ENCODE measurements at regions not wholly inside any gene's neighbourhood (a gene's known extent, or its start where the extent isn't known, plus 50 kb on each side); places are given as distances from the start of the nearest gene placed in this dataset.

DNA sequence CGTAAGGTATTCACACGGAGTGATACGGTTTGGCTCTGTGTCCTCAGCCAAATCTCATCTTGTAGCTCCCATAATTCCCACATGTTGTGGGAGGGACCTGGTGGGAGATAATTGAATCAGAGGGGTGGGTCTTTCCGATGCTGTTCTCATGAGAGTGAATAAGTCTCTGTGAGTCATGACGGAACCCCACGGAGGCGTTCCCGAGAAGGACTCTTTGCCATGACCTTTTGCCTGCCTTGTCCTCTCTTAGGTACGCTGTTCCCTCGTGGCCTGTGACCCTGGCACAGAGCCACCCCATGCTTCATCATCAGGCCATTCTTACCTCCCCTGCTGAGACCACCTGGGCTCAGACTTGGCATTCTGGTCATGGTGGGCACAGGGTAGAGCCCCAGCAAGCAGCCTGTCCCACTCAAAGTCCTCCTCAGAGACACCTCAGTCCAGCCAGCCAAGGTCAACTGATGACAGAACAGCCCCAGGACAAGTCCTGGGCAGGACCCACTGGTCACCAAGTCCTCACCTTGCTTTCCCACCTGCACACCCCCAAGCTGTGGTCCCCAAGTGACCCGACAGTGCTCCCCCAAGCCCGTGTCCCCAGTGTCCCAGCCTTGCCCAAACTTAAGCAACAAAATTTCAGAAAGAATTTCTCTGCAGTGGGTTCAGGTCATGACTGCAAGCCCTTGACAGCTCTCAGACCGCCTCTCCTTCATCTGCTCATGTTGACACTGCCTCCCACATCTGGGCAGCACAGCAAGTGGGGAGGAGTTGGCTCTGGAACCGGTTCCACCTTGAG, 158.4 kb downstream of the ACTL8 start:
- TF ChIP-seq, protein P1, sequence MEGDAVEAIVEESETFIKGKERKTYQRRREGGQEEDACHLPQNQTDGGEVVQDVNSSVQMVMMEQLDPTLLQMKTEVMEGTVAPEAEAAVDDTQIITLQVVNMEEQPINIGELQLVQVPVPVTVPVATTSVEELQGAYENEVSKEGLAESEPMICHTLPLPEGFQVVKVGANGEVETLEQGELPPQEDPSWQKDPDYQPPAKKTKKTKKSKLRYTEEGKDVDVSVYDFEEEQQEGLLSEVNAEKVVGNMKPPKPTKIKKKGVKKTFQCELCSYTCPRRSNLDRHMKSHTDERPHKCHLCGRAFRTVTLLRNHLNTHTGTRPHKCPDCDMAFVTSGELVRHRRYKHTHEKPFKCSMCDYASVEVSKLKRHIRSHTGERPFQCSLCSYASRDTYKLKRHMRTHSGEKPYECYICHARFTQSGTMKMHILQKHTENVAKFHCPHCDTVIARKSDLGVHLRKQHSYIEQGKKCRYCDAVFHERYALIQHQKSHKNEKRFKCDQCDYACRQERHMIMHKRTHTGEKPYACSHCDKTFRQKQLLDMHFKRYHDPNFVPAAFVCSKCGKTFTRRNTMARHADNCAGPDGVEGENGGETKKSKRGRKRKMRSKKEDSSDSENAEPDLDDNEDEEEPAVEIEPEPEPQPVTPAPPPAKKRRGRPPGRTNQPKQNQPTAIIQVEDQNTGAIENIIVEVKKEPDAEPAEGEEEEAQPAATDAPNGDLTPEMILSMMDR (IDR thresholded peaks at IDR 0.05) = no peak
- DNase-seq (ENCODE audit: low spot score) = no peak
- H3K27ac ChIP-seq = no peak overlapping the region
- no peak overlapping the region for H3K4me3 ChIP-seq

DNA sequence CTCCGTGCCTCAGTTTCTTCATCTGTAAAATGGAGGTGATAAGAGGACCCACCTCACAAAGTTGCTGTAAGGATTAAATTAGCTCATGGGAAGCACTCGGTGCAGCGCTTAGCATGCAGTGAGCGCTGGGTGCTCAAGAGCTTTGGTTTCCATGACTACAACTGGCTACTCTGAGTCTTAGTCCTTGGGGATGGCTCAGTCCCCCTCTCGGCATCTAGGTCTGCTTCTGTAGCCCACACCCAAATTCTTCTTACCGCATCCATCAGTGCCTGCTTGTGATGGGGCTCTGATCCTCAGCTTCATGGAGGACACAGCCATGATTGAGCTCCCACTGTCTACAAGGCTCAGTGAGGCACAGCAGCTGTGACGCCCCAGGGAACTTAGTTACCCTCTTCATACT, 159.0 kb downstream of the ACTL8 start:
- TF ChIP-seq, protein P1 (IDR thresholded peaks at IDR 0.05) = no peak
- no peak for DNase-seq (ENCODE audit: low spot score)
- H3K4me3 ChIP-seq = no peak overlapping the region
- H3K27ac ChIP-seq = no peak overlapping the region

DNA sequence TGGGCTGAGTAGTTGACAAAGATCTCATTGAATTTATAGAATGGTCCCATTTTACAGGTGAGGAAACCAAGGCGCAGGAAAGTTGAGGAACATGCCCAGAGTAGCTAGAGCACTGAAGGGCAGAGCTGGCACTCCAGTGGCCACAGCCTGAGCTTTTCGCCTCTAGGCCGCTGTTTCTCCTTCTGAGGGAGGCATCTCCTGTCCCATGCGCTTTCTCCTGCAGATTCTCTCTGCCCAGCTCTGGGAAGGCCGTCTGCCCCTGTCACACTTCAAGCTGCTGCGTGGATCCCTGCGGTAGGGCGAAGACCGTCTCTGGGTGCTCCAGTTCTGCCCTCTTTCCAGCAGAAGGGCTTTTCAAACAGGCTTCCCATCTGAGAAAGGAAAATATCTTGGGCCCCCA, 159.9 kb downstream of the ACTL8 start:
- DNase-seq (ENCODE audit: low spot score) = no peak
- TF ChIP-seq, protein P1 (IDR thresholded peaks at IDR 0.05) = no peak
- Histone ChIP-seq H3K27ac (no peak overlapping the region), H3K4me3 (no peak overlapping the region)

DNA sequence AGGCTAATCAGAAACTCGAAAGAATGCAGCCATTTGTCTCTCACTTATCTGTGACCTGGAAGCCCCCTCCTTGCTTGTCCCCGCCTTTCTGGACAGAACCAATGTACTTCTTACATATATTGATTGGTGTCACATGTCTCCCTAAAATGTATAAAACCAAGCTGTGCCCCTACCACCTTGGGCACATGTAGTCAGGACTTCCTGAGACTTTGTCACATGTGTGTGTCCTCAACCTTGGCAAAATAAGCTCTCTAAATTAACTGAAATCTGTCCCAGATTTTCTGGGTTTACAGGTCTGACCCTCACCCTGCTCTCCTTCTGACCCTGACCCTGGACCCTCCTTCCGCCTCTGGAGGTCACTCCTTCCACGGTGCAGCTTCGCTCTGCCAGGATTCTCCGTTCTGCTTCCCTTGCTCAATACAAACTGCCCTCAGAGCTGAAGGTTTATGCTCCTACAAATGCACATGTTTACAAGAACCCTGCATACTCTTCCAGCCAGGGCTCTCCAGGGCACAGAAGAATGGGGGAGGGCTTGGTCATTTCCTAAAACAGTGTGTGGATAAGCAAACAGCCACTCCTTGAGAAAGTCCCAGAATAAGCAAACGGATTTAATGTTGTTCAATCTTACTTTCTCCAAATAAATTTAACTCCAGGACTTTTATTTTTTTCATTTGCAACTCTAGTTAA, 160.5 kb downstream of the ACTL8 start:
- TF ChIP-seq, protein P1 (IDR thresholded peaks at IDR 0.05) = no peak
- Histone ChIP-seq H3K27ac (no peak overlapping the region), H3K4me3 (no peak overlapping the region)
- no peak for DNase-seq (ENCODE audit: low spot score)

DNA sequence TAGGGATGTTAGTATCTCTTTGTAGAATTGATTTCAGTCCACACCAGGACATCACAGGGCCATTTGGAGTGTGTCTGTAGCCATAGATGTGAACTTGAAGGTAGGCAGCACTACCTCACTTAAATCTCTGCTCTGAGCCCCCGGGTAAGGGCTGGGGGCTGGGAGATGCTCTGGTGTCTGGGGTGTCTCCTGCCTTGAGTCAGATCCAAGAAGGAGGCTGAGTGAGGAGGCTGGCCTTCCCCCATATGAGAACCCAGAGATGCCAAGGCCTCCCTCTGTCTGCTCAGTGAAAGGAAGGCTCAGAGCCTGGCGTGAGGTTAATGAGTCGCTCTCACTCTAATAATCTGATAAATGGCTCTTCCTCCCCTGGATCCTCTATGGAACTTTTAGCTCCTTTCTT, 161.6 kb downstream of the ACTL8 start:
- TF ChIP-seq, protein P1 (IDR thresholded peaks at IDR 0.05) = no peak
- no peak for DNase-seq (ENCODE audit: low spot score)
- H3K4me3 ChIP-seq = no peak overlapping the region
- no peak overlapping the region for H3K27ac ChIP-seq

DNA sequence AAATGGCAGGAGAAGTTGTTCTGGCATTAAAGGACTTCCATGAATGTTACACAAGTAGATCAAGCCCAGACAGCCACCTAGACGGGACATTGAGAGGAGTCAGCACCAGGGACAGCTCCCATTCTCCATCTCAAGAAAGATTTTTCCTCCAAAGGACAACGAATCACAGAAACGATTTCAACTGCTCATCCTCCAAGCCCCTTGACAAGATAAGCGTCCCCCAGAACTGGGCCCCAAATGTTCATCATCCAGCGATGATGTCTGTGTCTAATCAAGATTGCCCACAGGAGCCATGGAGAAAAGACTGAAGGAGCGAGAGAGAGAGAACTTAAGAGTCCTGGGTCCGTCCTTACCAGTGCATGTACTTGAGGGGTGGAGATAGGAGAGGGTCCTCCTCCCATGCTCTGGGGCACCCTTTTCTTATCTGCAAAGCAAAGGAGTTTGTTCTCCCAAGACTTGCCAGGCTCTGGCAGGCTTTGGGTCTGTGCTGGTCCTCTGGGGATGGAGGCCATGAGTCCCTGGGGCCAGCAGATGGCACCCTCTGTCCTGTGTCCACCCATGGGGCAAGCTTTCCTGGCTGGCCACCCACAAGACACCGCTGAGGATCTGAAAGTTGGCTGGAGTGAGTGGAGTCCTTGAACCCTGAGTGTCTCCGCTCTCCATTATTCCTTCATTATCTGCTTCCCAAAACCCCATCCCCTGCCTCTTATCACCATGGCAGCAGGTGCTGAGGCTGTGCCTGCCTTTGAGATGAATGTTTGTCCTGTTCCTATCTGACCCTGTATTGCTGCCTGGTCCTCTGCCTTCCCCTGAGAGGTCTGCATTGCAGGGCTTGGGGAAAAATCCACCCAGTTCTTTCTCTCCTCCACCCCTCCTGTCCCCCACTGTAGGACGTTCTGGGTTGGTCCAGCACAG, 164.6 kb downstream of the ACTL8 start:
- DNase-seq (ENCODE audit: low spot score) = peak; percentile 54
- TF ChIP-seq, protein P1 (IDR thresholded peaks at IDR 0.05) = no peak
- no peak overlapping the region for H3K4me3 ChIP-seq

More for the DNA sequence above, 164.6 kb downstream of the ACTL8 start:
- H3K27ac ChIP-seq = no peak overlapping the region
